Superior temporal gyrus (tissue), 1 donor: ENCODE measurements at regions not wholly inside any gene's neighbourhood (a gene's known extent, or its start where the extent isn't known, plus 50 kb on each side); places are given as distances from the start of the nearest gene placed in this dataset.
"Not testable (repeated sequence)": the region's sequence is repeated elsewhere in the genome, so short reads cannot be mapped to it uniquely, and the experiment has no call there.

Experiments
- DNase-seq: peaks from one replicate; pipeline ENCODE4 v3.0.0-alpha.2; 2016; ENCODE audit errors: extremely low spot score

- DNase-seq: no peak
Measured at GRCh38 chr13:61215116-61215515, 200.5 kb downstream of the PCDH20 start.

- DNase-seq: no peak
Measured at GRCh38 chr13:61214551-61214950, 201.1 kb downstream of the PCDH20 start.

DNA sequence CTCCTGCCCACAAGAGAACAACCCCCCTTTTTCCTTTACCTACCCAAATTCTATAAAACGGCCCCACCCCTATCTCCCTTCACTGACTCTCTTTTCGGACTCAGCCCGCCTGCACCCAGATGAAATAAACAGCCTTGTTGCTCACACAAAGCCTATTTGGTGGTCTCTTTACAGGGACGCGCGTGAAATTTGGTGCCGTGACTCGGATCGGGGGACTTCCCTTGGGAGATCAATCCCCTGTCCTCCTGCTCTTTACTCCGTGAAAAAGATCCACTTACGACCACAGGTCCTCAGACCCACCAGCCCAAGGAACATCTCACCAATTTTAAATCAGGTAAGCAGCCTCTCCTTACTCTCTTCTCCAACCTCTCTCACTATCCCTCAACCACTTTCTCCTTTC is 209.8 kb downstream of the PCDH20 start:
- not testable (repeated sequence) for DNase-seq

DNA sequence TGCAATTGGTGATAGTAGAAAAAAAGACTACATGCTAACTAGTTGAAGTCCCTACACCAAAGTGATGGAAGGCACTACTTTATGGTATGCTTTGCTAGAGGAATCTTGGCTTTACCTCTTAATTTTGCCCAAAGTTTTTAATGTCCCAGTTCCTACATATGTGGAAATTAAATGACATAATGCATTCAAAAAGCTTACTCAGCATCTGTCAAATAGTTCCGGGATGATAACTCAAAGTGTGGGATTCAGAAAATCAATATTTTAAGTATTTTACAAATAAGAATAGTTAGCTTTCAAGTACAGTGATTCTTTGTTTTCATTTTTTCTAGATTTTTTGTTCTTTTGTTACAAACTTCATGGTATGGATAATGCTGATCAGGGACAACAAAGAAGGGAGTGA is 211.6 kb downstream of the PCDH20 start:
- DNase-seq: no peak

DNA sequence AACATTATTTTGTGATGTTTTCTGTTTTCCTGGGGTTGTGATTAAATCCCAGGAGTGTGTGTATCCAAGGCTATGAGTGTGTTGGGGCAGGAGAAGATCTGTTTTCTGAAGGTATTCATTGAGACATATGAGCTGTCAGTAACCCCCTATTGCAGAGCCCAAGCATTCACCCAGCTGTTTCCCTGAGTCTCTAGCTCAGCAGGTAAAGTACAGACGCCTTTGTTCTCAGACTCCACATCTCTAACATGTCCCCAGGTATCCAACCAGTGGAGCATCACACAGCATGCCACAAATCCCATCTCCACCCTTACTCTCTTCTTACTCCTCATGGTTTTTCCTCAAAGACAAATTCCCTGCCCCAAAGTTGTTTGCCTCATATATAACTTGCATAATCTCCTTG is 213.6 kb downstream of the PCDH20 start:
- no peak for DNase-seq

- no peak for DNase-seq
Measured at GRCh38 chr13:61192826-61193225, 222.8 kb downstream of the PCDH20 start.

DNA sequence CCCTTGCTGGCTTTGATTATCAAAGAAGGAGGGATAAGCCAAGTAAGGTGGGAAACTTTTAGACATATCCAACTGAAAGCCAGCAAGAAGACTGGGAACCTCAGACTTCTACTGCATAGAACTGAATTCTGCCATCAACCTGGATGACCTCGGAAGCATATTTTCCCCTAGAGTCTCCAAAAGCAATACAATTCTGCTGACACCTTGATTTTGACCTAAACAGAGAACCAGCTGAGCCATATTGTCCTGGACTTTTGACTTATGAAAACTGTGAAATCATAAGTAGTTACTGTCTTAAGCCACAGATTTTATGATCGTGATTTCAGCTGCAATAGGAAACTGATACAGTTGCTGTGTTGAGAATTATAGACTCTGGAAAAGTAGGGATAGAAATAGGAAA is 227.6 kb downstream of the PCDH20 start:
- no peak for DNase-seq

- DNase-seq: no peak
Measured at GRCh38 chr13:61187471-61187870, 228.2 kb downstream of the PCDH20 start.

DNA sequence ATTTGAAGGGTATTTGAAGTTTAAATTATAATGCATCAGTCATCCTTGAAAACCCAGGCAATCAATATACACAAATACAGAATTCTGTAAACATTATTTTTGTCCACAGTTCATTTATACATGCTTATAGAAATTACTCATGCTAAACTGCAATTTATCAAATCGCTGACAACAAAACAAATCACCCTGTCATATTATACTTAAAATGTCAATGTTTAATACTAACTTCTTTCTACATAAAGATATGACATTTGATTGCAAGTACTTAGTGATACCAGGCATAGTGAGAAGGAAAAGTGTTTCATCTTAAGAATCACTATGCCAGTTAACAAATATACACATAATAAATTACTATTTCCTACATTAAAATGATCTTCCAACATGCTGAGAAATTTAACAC is 232.0 kb downstream of the PCDH20 start:
- DNase-seq: no peak

DNA sequence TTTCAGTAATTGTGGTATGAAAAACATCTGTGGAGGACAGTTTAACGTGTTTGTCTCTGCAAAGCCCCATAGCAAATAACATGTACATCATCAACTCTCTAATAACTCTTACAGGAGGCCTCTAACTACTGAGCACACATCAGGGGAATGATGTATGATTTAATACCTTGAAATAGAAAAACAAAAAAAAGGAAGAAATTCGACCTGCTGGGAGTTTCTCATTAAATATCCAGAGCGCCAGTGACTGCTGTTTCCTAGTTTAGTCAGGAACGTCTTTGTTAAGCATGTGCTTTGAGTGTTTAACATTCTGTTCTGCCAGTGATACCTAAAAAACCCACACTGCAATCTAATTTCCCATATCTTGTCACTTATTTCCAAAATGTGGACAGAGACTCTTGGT is 235.4 kb downstream of the PCDH20 start:
- no peak for DNase-seq

- DNase-seq: no peak
Measured at GRCh38 chr13:61179741-61180140, 235.9 kb downstream of the PCDH20 start.

- DNase-seq: peak; percentile 68
Measured at GRCh38 chr13:61170856-61171255, 244.8 kb downstream of the PCDH20 start.

DNA sequence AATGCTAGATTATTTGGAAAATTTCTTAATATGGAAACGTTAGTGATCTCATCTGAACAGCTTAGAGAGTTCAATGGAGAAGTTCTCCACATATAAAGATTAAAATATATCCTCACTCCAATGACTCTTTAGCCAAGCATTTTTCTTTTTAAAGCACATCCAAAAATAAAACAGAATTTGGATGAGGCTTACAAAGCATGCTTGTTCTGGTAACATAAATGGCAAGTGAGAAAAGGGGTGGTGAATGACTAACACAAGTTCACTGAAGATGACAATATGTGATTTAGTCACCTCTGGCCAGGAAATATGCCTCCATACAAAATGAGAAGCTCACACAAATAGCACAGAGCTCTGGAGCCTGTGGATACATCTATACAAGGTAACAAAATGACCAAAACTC is 253.0 kb downstream of the PCDH20 start:
- DNase-seq: peak; percentile 68

DNA sequence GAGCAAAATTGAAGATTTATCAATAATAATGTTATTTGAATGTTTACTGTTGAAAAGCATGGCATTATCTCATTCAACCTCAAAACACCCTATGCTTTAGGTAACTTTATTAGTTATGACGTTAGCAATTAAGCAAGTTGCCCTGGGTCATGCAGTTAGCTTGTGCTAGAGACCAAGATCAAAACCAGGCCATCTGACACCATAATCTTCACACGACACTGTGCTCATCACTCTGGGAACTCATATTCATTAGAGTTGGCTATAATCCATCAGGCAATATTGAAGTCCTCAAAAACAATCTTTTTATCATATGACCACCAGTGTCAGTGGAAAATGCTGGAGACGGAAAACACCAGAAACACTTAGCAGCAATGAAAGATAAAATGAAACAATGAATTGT is 253.5 kb downstream of the PCDH20 start:
- no peak for DNase-seq

- DNase-seq: no peak
Measured at GRCh38 chr13:61156753-61157152, 258.9 kb downstream of the PCDH20 start.

DNA sequence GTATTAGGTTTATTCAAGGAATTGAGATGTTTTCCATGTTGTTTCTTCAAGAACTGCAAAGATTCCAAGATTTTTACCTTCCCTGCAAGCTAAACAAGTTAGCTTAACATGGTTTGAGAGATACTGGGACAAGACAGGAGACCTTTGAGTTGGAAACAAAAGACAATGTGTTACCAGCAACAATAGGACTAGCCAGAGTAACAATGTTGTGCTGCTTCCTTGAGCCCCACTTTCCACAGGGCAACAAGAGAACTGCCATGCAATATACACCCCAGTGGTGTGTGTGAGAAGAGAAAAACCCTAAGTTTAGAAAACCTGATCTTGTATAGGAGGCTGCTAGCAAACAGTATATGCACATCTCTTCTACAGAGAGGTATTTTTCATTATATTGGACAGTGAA is 264.6 kb downstream of the PCDH20 start:
- DNase-seq: no peak

GRCh38 chr13:61149331-61149730 is 266.3 kb downstream of the PCDH20 start:
- DNase-seq: no peak

DNA sequence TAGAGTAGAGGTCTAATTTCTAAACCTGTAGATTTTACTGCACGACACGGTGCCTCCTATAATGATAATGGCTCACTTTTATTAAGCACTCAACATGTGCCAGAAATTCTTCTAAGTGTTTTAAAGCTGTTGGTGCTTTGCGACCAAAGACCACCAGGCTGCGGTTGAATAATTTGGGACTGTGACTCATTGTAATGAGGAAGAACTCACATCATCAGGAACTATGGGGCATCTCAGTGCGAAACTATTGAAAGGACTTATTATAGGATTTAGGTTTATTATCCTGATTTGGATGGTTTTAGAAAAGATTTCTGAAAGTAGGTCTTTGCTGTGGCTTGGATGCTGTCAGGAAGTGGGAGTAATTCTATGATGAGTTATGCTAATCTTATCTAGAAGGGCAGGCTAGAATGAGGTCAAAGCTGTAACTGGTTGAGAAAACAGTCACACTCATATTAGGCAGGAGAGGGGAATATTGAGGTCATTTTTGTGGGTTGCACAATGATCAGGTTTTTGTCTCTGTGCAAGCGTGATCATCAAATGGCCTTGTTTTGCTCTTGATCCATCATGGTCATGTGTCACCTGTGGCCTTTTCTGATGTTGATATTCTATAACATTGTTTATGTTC is 266.8 kb downstream of the PCDH20 start:
- DNase-seq: no peak

GRCh38 chr13:61148211-61148610 is 267.4 kb downstream of the PCDH20 start:
- DNase-seq: no peak

- DNase-seq: no peak
Measured at GRCh38 chr13:61146571-61146970, 269.1 kb downstream of the PCDH20 start.

DNA sequence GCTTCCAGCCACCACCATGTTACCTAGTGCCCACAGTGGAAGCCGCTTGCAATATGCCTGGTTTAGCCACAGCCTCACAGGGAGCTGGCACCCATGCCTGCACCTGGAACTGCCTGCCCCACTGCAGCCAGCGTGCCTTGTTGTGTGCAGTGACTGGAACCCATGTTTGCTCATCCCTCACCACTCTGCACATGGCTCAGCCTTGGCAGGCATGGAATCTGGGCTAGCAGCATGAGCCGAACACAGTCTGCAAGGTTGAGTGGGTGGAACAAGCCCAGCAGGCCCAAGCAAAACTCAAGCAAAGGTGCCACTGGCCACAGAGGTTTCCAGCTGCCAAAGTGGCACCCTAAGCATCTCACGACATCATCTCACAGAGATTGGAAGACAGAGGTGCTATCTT is 269.5 kb downstream of the PCDH20 start:
- no peak for DNase-seq

DNA sequence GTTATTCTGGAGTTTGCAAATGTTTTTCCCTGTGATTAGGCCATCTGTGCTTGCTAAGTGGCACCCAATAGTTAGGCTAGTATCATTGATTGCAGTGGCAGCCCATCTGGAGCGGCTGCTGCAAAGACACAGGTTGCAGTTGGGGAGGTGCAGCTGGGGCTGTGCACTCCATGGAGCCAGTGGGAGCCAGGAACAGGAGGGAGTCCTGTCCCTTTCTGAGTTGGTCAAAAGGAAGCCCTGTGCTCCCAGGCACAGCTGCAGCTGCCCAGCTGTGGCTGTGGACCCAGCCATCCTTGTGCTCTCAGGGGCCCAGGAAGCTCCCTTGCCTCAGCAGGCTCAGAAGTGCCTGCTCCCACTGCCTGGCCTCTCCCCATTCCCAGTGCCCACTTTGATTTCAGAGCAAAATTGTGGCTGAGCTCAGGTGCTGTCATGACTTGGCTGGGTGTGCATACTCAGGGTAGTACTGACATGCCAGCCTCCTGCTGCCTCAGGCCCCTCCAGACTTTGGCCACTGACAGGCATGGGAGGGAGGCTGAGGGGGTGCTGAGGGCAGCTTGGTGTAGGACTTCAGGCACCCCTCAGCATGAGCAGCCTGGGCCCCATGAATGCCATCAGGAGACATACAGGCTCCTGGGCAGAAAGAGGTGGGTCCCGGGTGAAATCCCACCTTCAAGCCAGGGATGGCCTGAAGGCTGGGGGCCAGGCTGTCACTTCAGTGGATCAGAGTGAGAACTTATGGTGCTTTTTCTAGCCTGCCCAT is 270.6 kb downstream of the PCDH20 start:
- no peak for DNase-seq

GRCh38 chr13:61144301-61144700 is 271.3 kb downstream of the PCDH20 start:
- DNase-seq: no peak

GRCh38 chr13:61142506-61142905 is 273.1 kb downstream of the PCDH20 start:
- DNase-seq: peak; percentile 70
